ENCODE measurements at regions not wholly inside any gene's neighbourhood (a gene's known extent, or its start where the extent isn't known, plus 50 kb on each side); places are given as distances from the start of the nearest gene placed in this dataset.
A peak's percentile ranks its signal among the peaks of the same experiment; 100 is the strongest.

GRCh38 chr4:187541666-187542065, 453.9 kb upstream of the ZFP42 start:
- DNase-seq (ENCODE audit: low read depth, low spot score), result no peak
- Histone ChIP-seq H3K9ac (ENCODE audit: control insufficient read depth, extremely low read depth, insufficient read depth, low read length) (no peak overlapping the region), H3K79me2 (ENCODE audit: control insufficient read depth, insufficient read depth, low read length) (no peaks in the 10 kb centered on the region), H3K9me3 (ENCODE audit: control insufficient read depth, low read depth, low read length) (no peaks in the 10 kb centered on the region), H3K4me1 (ENCODE audit: control insufficient read depth, extremely low read depth, insufficient read depth, low read length) (no peaks in the 10 kb centered on the region), H3K27me3 (ENCODE audit: control insufficient read depth, extremely low read depth, insufficient read depth, low read length) (no peaks in the 10 kb centered on the region), H3K4me3 (ENCODE audit: control insufficient read depth in 2 of 3, extremely low read depth in 1 of 3, insufficient read depth in 2 of 3, low read depth in 1 of 3, low read length in 3 of 3) (no peak overlapping the region), H3K9me1 (ENCODE audit: control insufficient read depth, extremely low read depth, insufficient read depth, low read length) (no peaks in the 10 kb centered on the region), H3K4me2 (ENCODE audit: control insufficient read depth, extremely low read depth, insufficient read depth, low read depth, low read length) (no peak overlapping the region), H3K36me3 (ENCODE audit: control insufficient read depth in 2 of 2, extremely low read depth in 1 of 2, insufficient read depth in 2 of 2, low read length in 2 of 2) (no peaks in the 10 kb centered on the region), H2AFZ (ENCODE audit: control insufficient read depth, low read length) (no peak overlapping the region), H4K20me1 (ENCODE audit: control insufficient read depth, extremely low read depth, insufficient read depth, low read length) (no peaks in the 10 kb centered on the region), H3K27ac (ENCODE audit: control insufficient read depth, insufficient read depth, low read length) (no peak overlapping the region)
- FAIRE-seq, result no peak
- dilution Hi-C loops (cut with MboI; ENCODE audit: extremely low pct_ligation_motif_present, low sequenced_read_pairs), result no loop called here
- TF ChIP-seq CTCF (optimal IDR thresholded peaks at IDR 0.05 in 1 of 3, IDR thresholded peaks at IDR 0.05 in 1 of 3, conservative IDR thresholded peaks at IDR 0.05 in 1 of 3; ENCODE audit: extremely low read depth in 1 of 3, insufficient read depth in 2 of 3, low read length in 3 of 3) (no peak), EZH2 (IDR thresholded peaks at IDR 0.05; ENCODE audit: low read length) (no peak)

- Histone ChIP-seq H3K4me2 (ENCODE audit: control insufficient read depth, extremely low read depth, insufficient read depth, low read depth, low read length) (peak overlapping the region; percentile 42), H3K36me3 (ENCODE audit: control insufficient read depth in 2 of 2, extremely low read depth in 1 of 2, insufficient read depth in 2 of 2, low read length in 2 of 2) (no peaks in the 10 kb centered on the region), H3K27me3 (ENCODE audit: control insufficient read depth, extremely low read depth, insufficient read depth, low read length) (no peaks in the 10 kb centered on the region), H3K4me3 (ENCODE audit: control insufficient read depth in 2 of 3, extremely low read depth in 1 of 3, insufficient read depth in 2 of 3, low read depth in 1 of 3, low read length in 3 of 3) (no peak overlapping the region), H4K20me1 (ENCODE audit: control insufficient read depth, extremely low read depth, insufficient read depth, low read length) (no peaks in the 10 kb centered on the region), H3K9ac (ENCODE audit: control insufficient read depth, extremely low read depth, insufficient read depth, low read length) (no peak overlapping the region), H2AFZ (ENCODE audit: control insufficient read depth, low read length) (peak overlapping the region; percentile 17), H3K9me3 (ENCODE audit: control insufficient read depth, low read depth, low read length) (no peaks in the 10 kb centered on the region), H3K4me1 (ENCODE audit: control insufficient read depth, extremely low read depth, insufficient read depth, low read length) (no peaks in the 10 kb centered on the region), H3K27ac (ENCODE audit: control insufficient read depth, insufficient read depth, low read length) (no peak overlapping the region), H3K9me1 (ENCODE audit: control insufficient read depth, extremely low read depth, insufficient read depth, low read length) (no peaks in the 10 kb centered on the region), H3K79me2 (ENCODE audit: control insufficient read depth, insufficient read depth, low read length) (no peaks in the 10 kb centered on the region)
- TF ChIP-seq EZH2 (IDR thresholded peaks at IDR 0.05; ENCODE audit: low read length) (no peak), CTCF (optimal IDR thresholded peaks at IDR 0.05 in 1 of 3, IDR thresholded peaks at IDR 0.05 in 1 of 3, conservative IDR thresholded peaks at IDR 0.05 in 1 of 3; ENCODE audit: extremely low read depth in 1 of 3, insufficient read depth in 2 of 3, low read length in 3 of 3) (no peak)
- dilution Hi-C loops (cut with MboI; ENCODE audit: extremely low pct_ligation_motif_present, low sequenced_read_pairs), result no loop called here
- DNase-seq (ENCODE audit: low read depth, low spot score) (peak; percentile 54), FAIRE-seq (peak; percentile 67)
Observed at GRCh38 chr4:187544461-187545053, 451.0 kb upstream of the ZFP42 start.
